ENCODE measurements at regions not wholly inside any gene's neighbourhood (a gene's known extent, or its start where the extent isn't known, plus 50 kb on each side); places are given as distances from the start of the nearest gene placed in this dataset.

DNA sequence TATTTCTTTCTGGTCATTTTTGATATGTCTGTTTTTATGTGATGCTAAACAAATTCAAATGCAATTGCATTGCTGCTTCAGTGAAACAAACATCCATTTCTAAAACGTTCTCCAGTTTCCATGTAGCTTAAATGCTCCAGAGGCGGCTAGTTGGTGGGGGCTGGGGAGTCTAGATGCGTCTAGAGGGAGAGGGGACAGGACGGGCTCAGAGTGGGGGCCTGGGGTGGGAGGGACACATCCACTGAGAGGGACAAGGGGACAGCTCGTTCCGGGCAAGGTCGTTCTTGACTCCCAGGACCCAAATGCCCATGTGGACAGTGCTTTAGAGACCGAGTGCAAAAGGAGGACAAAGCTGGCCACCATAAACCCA is 102.3 kb downstream of the FOXL1 start:
- TF ChIP-seq, protein P1, sequence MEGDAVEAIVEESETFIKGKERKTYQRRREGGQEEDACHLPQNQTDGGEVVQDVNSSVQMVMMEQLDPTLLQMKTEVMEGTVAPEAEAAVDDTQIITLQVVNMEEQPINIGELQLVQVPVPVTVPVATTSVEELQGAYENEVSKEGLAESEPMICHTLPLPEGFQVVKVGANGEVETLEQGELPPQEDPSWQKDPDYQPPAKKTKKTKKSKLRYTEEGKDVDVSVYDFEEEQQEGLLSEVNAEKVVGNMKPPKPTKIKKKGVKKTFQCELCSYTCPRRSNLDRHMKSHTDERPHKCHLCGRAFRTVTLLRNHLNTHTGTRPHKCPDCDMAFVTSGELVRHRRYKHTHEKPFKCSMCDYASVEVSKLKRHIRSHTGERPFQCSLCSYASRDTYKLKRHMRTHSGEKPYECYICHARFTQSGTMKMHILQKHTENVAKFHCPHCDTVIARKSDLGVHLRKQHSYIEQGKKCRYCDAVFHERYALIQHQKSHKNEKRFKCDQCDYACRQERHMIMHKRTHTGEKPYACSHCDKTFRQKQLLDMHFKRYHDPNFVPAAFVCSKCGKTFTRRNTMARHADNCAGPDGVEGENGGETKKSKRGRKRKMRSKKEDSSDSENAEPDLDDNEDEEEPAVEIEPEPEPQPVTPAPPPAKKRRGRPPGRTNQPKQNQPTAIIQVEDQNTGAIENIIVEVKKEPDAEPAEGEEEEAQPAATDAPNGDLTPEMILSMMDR (IDR thresholded peaks at IDR 0.05), result no peak
- no peak for TF ChIP-seq ZFX (IDR thresholded peaks at IDR 0.05; ENCODE audit: borderline replicate concordance)

Data from 22Rv1 (cell line).